ENCODE measurements at regions not wholly inside any gene's neighbourhood (a gene's known extent, or its start where the extent isn't known, plus 50 kb on each side); places are given as distances from the start of the nearest gene placed in this dataset.

- TF ChIP-seq MGA (IDR thresholded peaks at IDR 0.05), result no peak
- TF ChIP-seq ZNF184 (CRISPR knock-in tag; IDR thresholded peaks at IDR 0.05), result no peak
- TF ChIP-seq ARID4B (CRISPR knock-in tag; IDR thresholded peaks at IDR 0.05), result no peak
- no peak for TF ChIP-seq JUN (IDR thresholded peaks at IDR 0.05; ENCODE audit: borderline replicate concordance, low read depth, low read length)
- TF ChIP-seq JUN (CRISPR knock-in tag; IDR thresholded peaks at IDR 0.05; ENCODE audit: borderline replicate concordance), result no peak
These were observed 147.9 kb downstream of the PMP22 start (continued) for GRCh38 chr17:15117239-15117638.
